BJ (cell line): ENCODE measurements at regions not wholly inside any gene's neighbourhood (a gene's known extent, or its start where the extent isn't known, plus 50 kb on each side); places are given as distances from the start of the nearest gene placed in this dataset.
"Not testable (repeated sequence)": the region's sequence is repeated elsewhere in the genome, so short reads cannot be mapped to it uniquely, and the experiment has no call there.

ENCODE experiments used
- CTCF ChIA-PET: fragments of 350-600 bp; formaldehyde crosslinking; extraction: SDS; loops from one replicate; lab custom pipeline; 2021; ENCODE audit warnings: antibody characterized with exemption, inconsistent platforms; lab: Yijun Ruan, JAX
- POLR2A ChIA-PET: fragments of 300-600 bp; sonication (Branson Sonifier 250); formaldehyde crosslinking; extraction: SDS; loops from one replicate; lab custom pipeline; 2021; ENCODE audit warnings: antibody characterized with exemption; lab: Charles Lee
- DNase-seq: peaks from one replicate; pipeline ENCODE4 v3.0.0-alpha.2; 2011; ENCODE audit warnings: low read depth
- H3K27me3 ChIP-seq: 2 replicates; pipeline ENCODE4 v1.6.0; 2011; ENCODE audit warnings: low read length; ENCODE audit not compliant: control insufficient read depth, insufficient read depth
- H3K36me3 ChIP-seq: 2 replicates; pipeline ENCODE4 v1.5.1; 2011; ENCODE audit warnings: low read length; ENCODE audit not compliant: control insufficient read depth, insufficient read depth
- H3K4me3 ChIP-seq: 2 replicates; pipeline ENCODE4 v1.5.1; 2011; ENCODE audit warnings: low read depth, mild to moderate bottlenecking, control low read depth, low read length
- CTCF ChIP-seq: IDR thresholded peaks from 2 replicates; pipeline ENCODE4 v1.5.1; 2011; ENCODE audit warnings: low read depth, mild to moderate bottlenecking, control low read depth, inconsistent platforms, low read length, moderate library complexity; ENCODE audit not compliant: insufficient read depth

GRCh38 chr1:228668553-228669241 is 66.6 kb upstream of the RHOU start:
- Histone ChIP-seq H3K27me3 (no peaks in the 10 kb centered on the region; the same call in 1 of the 2 replicates), H3K36me3 (no peaks in the 10 kb centered on the region), H3K4me3 (no peak overlapping the region)
- ChIA-PET CTCF (interaction anchor here (0.8 to 2.0 kb wide), 3 partner anchors 23 to 559 kb away, joined by 3 to 12 read pairs (median 4); no protein-coding TSS in a partner anchor), POLR2A (interaction anchor here (0.6 kb wide), 1 partner anchor 130 kb away, joined by 4 read pairs; no protein-coding TSS in a partner anchor)
- DNase-seq: no peak
- TF ChIP-seq CTCF: no peak

GRCh38 chr1:228669242-228669585 is 66.1 kb upstream of the RHOU start:
- TF ChIP-seq CTCF: no peak
- CTCF ChIA-PET: interaction anchor here (0.8 kb wide), 1 partner anchor 534 kb away, joined by 4 read pairs; no protein-coding TSS in a partner anchor
- Histone ChIP-seq H3K36me3 (no peaks in the 10 kb centered on the region), H3K4me3 (no peak overlapping the region), H3K27me3 (no peaks in the 10 kb centered on the region; the same call in 1 of the 2 replicates)
- POLR2A ChIA-PET: interaction anchor here (0.6 kb wide), 1 partner anchor 130 kb away, joined by 4 read pairs; no protein-coding TSS in a partner anchor
- no peak for DNase-seq

- POLR2A ChIA-PET, H3K4me3 ChIP-seq, DNase-seq, H3K36me3 ChIP-seq, H3K27me3 ChIP-seq: not testable (repeated sequence)
- CTCF ChIA-PET: interaction anchor here (1.8 kb wide), 1 partner anchor 16 kb away, joined by 6 read pairs; no protein-coding TSS in a partner anchor
Measured at GRCh38 chr1:228681076-228681565, 54.2 kb upstream of the RHOU start.

- no peak for TF ChIP-seq CTCF
- Histone ChIP-seq H3K36me3 (no peaks in the 10 kb centered on the region), H3K4me3 (no peak overlapping the region), H3K27me3 (no peaks in the 10 kb centered on the region)
- DNase-seq: no peak
- CTCF ChIA-PET: no interaction called here
- POLR2A ChIA-PET: no interaction called here
Measured at GRCh38 chr1:228683428-228683827, 51.9 kb upstream of the RHOU start.

GRCh38 chr1:228684607-228685006 is 50.7 kb upstream of the RHOU start:
- Histone ChIP-seq H3K36me3 (no peaks in the 10 kb centered on the region), H3K27me3 (no peaks in the 10 kb centered on the region), H3K4me3 (no peak overlapping the region)
- POLR2A ChIA-PET: no interaction called here
- CTCF ChIA-PET: interaction anchor here (1.1 kb wide), 1 partner anchor 9 kb away, joined by 3 read pairs; no protein-coding TSS in a partner anchor
- no peak for TF ChIP-seq CTCF
- DNase-seq: no peak
